AG04449 (cell line): ENCODE measurements at regions not wholly inside any gene's neighbourhood (a gene's known extent, or its start where the extent isn't known, plus 50 kb on each side); places are given as distances from the start of the nearest gene placed in this dataset.

Experiments used
- CTCF ChIA-PET: fragments of 350-600 bp; formaldehyde crosslinking; extraction: SDS; loops from one replicate; lab custom pipeline; 2021; ENCODE audit warnings: antibody characterized with exemption; lab: Yijun Ruan, JAX
- POLR2A ChIA-PET: fragments of 400-600, 350-600 bp; formaldehyde crosslinking; extraction: SDS; loops from one replicate; lab custom pipeline; 2020; ENCODE audit warnings: antibody characterized with exemption, inconsistent platforms; lab: Yijun Ruan, JAX
- DNase-seq: peaks from one replicate; pipeline ENCODE4 v3.0.0-alpha.2; 2010; ENCODE audit warnings: low read depth, low spot score
- H3K4me3 ChIP-seq: 2 replicates; pipeline ENCODE4 v1.5.1; 2011; ENCODE audit warnings: low read depth, mild to moderate bottlenecking, control low read depth, low read length
- CTCF ChIP-seq: IDR thresholded peaks from one replicate; pipeline ENCODE4 v1.5.1; 2011; ENCODE audit warnings: mild to moderate bottlenecking, moderate library complexity, low read length, control low read depth, inconsistent platforms; ENCODE audit not compliant: insufficient read depth; ENCODE audit errors: missing control alignments

GRCh38 chr13:79062291-79062690 is 343.8 kb downstream of the RBM26 start:
- DNase-seq = no peak
- TF ChIP-seq CTCF = no peak
- CTCF ChIA-PET = no interaction called here
- POLR2A ChIA-PET = no interaction called here
- H3K4me3 ChIP-seq = no peak overlapping the region

GRCh38 chr13:79060216-79060615 is 345.8 kb downstream of the RBM26 start:
- no peak for TF ChIP-seq CTCF
- ChIA-PET POLR2A (no interaction called here), CTCF (no interaction called here)
- H3K4me3 ChIP-seq = no peak overlapping the region
- DNase-seq = no peak

- DNase-seq = no peak
- ChIA-PET POLR2A (no interaction called here), CTCF (no interaction called here)
- no peak for TF ChIP-seq CTCF
- no peak overlapping the region for H3K4me3 ChIP-seq
These were observed 349.3 kb downstream of the RBM26 start for GRCh38 chr13:79056706-79057105.

GRCh38 chr13:79051472-79051871 is 354.6 kb downstream of the RBM26 start:
- no peak overlapping the region for H3K4me3 ChIP-seq
- no peak for DNase-seq
- POLR2A ChIA-PET = no interaction called here
- no peak for TF ChIP-seq CTCF
- CTCF ChIA-PET = no interaction called here

- TF ChIP-seq CTCF = no peak
- CTCF ChIA-PET = no interaction called here
- H3K4me3 ChIP-seq = no peak overlapping the region
- DNase-seq = no peak
- POLR2A ChIA-PET = no interaction called here
These were observed 361.6 kb downstream of the RBM26 start for GRCh38 chr13:79044415-79044814.

GRCh38 chr13:79043208-79043607 is 362.8 kb downstream of the RBM26 start:
- H3K4me3 ChIP-seq = no peak overlapping the region
- TF ChIP-seq CTCF = no peak
- CTCF ChIA-PET = no interaction called here
- POLR2A ChIA-PET = no interaction called here
- no peak for DNase-seq
